Left lung (tissue), 4 donors: ENCODE measurements at regions not wholly inside any gene's neighbourhood (a gene's known extent, or its start where the extent isn't known, plus 50 kb on each side); places are given as distances from the start of the nearest gene placed in this dataset.

ENCODE experiments used
- ATAC-seq: fragments of 200-7000 bp; cut with Tn5 transposase; one replicate; pipeline ENCODE4 v1.9.1; 2020; ENCODE audit warnings: moderate library complexity
- DNase-seq, 4 donors: peaks; one replicate each; pipeline ENCODE4 v3.0.0-alpha.2; 2013 to 2020
- H3K27ac ChIP-seq, 2 donors: fragments of 200-600 bp; sonication (generic) in 1 of 2; one replicate each; pipeline versions ENCODE4 v1.5.0 to v1.8.0; 2020 to 2021
- H3K27me3 ChIP-seq, 2 donors: fragments of 200-600 bp; sonication (generic) in 1 of 2; one replicate each; pipeline versions ENCODE4 v1.5.0 to v1.8.0; 2020 to 2021
- H3K36me3 ChIP-seq, 2 donors: fragments of 200-600 bp; sonication (generic) in 1 of 2; one replicate each; pipeline versions ENCODE4 v1.5.0 to v1.8.0; 2020 to 2021
- H3K4me1 ChIP-seq, 2 donors: fragments of 200-600 bp; one replicate each; pipeline ENCODE4 v1.8.0; 2021
- H3K4me3 ChIP-seq, 2 donors: fragments of 200-600 bp; sonication (generic) in 1 of 2; one replicate each; pipeline versions ENCODE4 v1.5.0 to v1.8.0; 2020 to 2021; ENCODE audit warnings: mild to moderate bottlenecking in 1 of 2
- H3K9me3 ChIP-seq, 2 donors: fragments of 200-600 bp; sonication (generic) in 1 of 2; one replicate each; pipeline versions ENCODE4 v1.5.0 to v1.8.0; 2020 to 2021
- intact Hi-C, 2 donors: fragments of 100-400 bp; cut with DNase I; formaldehyde crosslinking; loops; one replicate each; pipeline versions ENCODE4 v1.11.2 to v1.14.2; 2022
- TF ChIP-seq, protein P1 (sequence below), 2 donors: fragments of 200-600 bp; sonication (generic) in 1 of 2; IDR thresholded peaks; one replicate each; pipeline versions ENCODE4 v1.5.0 to v1.8.0; 2021; ENCODE audit warnings: antibody characterized with exemption in 2 of 2
- donor health status: DM: no; HTN: yes; CAD: no.
- donor health status: DM: no; HTN: no; CAD: no.

GRCh38 chr1:21366288-21366687 lies 73.6 kb upstream of the NBPF3 start:
- intact Hi-C loops = loop anchor here (5.0 to 10.0 kb wide), 3 partner anchors 101 to 134 kb away; no protein-coding TSS in a partner anchor
- no peak for ATAC-seq
- TF ChIP-seq, protein P1, sequence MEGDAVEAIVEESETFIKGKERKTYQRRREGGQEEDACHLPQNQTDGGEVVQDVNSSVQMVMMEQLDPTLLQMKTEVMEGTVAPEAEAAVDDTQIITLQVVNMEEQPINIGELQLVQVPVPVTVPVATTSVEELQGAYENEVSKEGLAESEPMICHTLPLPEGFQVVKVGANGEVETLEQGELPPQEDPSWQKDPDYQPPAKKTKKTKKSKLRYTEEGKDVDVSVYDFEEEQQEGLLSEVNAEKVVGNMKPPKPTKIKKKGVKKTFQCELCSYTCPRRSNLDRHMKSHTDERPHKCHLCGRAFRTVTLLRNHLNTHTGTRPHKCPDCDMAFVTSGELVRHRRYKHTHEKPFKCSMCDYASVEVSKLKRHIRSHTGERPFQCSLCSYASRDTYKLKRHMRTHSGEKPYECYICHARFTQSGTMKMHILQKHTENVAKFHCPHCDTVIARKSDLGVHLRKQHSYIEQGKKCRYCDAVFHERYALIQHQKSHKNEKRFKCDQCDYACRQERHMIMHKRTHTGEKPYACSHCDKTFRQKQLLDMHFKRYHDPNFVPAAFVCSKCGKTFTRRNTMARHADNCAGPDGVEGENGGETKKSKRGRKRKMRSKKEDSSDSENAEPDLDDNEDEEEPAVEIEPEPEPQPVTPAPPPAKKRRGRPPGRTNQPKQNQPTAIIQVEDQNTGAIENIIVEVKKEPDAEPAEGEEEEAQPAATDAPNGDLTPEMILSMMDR (IDR thresholded peaks at IDR 0.05) = no peak

DNA sequence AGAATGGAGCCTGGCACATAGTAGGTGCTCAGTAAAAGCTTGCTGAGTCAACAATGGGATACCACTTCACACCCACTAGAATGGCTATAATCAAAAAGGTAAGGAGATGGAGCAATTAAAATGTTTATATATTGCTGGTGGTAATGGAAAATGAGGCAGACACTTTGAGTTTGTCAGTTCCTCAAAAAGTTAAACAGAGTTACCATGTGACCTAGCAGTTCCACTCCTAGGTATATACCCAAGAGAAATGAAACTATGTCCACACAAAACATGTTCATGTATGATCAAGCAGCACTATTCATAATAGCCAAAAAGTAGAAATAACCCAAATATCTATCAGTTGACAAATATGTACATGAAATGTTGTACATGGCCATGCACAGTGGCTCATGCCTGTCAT lies 74.8 kb upstream of the ECE1 start:
- no peaks in the 10 kb centered on the region for H3K27me3 ChIP-seq
- intact Hi-C loops = loop anchor here (5.0 to 10.0 kb wide), 3 partner anchors 100 to 133 kb away; no protein-coding TSS in a partner anchor
- no peak for ATAC-seq
- TF ChIP-seq, protein P1 (IDR thresholded peaks at IDR 0.05) = no peak
- H3K36me3 ChIP-seq = no peaks in the 10 kb centered on the region
- DNase-seq = no peak
- no peak overlapping the region for H3K27ac ChIP-seq
- H3K4me3 ChIP-seq = no peak overlapping the region
- no peaks in the 10 kb centered on the region for H3K9me3 ChIP-seq
- peaks cover 0 to 9% of the 10 kb centered on the region in 2 donors for H3K4me1 ChIP-seq

More at GRCh38 chr1:21366288-21366687, 73.6 kb upstream of the NBPF3 start:
- H3K36me3 ChIP-seq = no peaks in the 10 kb centered on the region
- no peak overlapping the region for H3K27ac ChIP-seq
- H3K27me3 ChIP-seq = no peaks in the 10 kb centered on the region
- H3K9me3 ChIP-seq = no peaks in the 10 kb centered on the region
- no peak for DNase-seq
- H3K4me3 ChIP-seq = no peak overlapping the region
- H3K4me1 ChIP-seq = peaks cover 0 to 9% of the 10 kb centered on the region in 2 donors

- Histone ChIP-seq H3K27me3 (no peaks in the 10 kb centered on the region), H3K4me3 (no peak overlapping the region), H3K9me3 (no peaks in the 10 kb centered on the region), H3K27ac (no peak overlapping the region), H3K36me3 (no peaks in the 10 kb centered on the region), H3K4me1 (no peaks in the 10 kb centered on the region)
- TF ChIP-seq, protein P1 (IDR thresholded peaks at IDR 0.05) = no peak
- DNase-seq (no peak), ATAC-seq (no peak)
- intact Hi-C loops = loop anchor here in 1 of 2 donors (10.0 kb wide), 1 partner anchor 97 kb away; no protein-coding TSS in a partner anchor
Measured at GRCh38 chr1:21362096-21362495, 71.8 kb upstream of the ECE1 start.

- no peak for ATAC-seq
Measured at GRCh38 chr1:21361506-21361905, 71.2 kb upstream of the ECE1 start.

DNA sequence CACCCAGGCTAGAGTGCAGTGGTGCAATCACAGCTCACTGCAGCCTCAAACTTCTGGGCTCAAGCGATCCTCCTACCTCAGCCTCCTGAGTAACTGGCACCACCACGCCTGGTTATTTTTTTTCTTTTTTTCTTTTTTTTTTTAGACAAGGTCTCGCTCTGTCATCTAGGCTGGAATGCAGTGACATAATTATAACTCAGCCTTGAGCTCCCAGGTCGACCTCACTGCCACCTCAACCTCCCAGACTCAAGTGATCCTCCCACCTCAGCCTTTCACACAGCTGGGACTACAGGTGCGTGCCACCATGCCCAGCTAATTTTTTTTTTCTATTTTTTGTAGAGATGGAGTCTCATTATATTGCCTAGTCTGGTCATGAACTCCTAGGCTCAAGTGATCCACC lies 66.9 kb upstream of the ECE1 start:
- no peak for DNase-seq
- no peaks in the 10 kb centered on the region for H3K27me3 ChIP-seq
- intact Hi-C loops = no loop called here
- no peak overlapping the region for H3K27ac ChIP-seq
- H3K36me3 ChIP-seq = no peaks in the 10 kb centered on the region
- H3K9me3 ChIP-seq = no peaks in the 10 kb centered on the region
- TF ChIP-seq, protein P1 (IDR thresholded peaks at IDR 0.05) = no peak
- no peak for ATAC-seq
- no peaks in the 10 kb centered on the region for H3K4me1 ChIP-seq
- no peak overlapping the region for H3K4me3 ChIP-seq

More at GRCh38 chr1:21361506-21361905, 71.2 kb upstream of the ECE1 start:
- no peak for DNase-seq
- H3K9me3 ChIP-seq = no peaks in the 10 kb centered on the region
- TF ChIP-seq, protein P1 (IDR thresholded peaks at IDR 0.05) = no peak
- H3K4me1 ChIP-seq = no peaks in the 10 kb centered on the region
- no peak overlapping the region for H3K4me3 ChIP-seq
- intact Hi-C loops = loop anchor here in 1 of 2 donors (10.0 kb wide), 1 partner anchor 97 kb away; no protein-coding TSS in a partner anchor
- H3K36me3 ChIP-seq = no peaks in the 10 kb centered on the region
- no peak overlapping the region for H3K27ac ChIP-seq
- H3K27me3 ChIP-seq = no peaks in the 10 kb centered on the region
